GM23248 (cell line): ENCODE measurements at regions not wholly inside any gene's neighbourhood (a gene's known extent, or its start where the extent isn't known, plus 50 kb on each side); places are given as distances from the start of the nearest gene placed in this dataset.

Source experiments
- EZH2 ChIP-seq: fragments of 200-600 bp; sonication (generic); IDR thresholded peaks from 2 replicates; pipeline ENCODE4 v1.6.1; 2018; ENCODE audit warnings: antibody characterized with exemption, mild to moderate bottlenecking; ENCODE audit not compliant: insufficient read depth, poor library complexity, severe bottlenecking
- EZH2phosphoT487 ChIP-seq: fragments of 200-600 bp; sonication (generic); IDR thresholded peaks from 2 replicates; pipeline ENCODE4 v1.6.1; 2018; ENCODE audit warnings: antibody characterized with exemption, moderate library complexity, mild to moderate bottlenecking, low read depth; ENCODE audit not compliant: insufficient read depth

DNA sequence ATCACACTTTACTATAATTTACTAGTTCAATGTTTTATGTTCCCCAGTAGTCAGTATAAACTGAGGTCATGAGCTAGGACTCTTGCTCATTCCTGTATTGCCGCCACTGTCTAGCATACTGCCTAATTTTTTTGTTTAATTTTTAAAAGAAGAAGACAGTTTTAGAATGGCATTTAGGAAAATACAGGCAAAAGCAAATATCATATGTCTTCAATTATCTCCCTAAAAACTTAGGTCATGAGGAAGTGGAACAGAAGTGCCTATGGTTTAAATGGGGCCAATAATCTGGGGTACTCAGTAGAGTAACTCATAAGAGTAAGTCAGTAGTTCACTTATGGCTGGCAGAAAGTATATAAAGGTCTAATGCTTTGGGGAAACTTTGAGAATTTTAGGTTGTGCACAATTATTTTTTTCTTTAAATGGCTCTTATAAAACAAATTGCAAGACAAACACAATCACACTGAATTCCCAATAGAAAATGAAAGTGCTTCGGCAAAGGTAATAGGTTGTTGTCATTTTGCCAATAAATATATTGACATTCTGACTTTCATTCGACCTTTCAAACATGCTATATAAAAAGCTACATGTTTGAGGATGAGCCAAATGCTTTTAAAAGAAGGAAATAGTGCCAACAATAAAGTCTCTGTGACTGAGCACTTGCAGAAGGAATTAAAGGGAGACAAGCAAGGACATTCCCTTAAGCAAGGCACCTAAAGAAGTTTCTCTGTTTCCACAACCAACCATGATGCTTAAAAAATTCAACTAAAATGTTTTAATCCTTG, 390.1 kb downstream of the PDGFC start:
- TF ChIP-seq EZH2 (no peak), EZH2phosphoT487 (no peak)
